Spinal cord (tissue), 9 donors: ENCODE measurements at regions not wholly inside any gene's neighbourhood (a gene's known extent, or its start where the extent isn't known, plus 50 kb on each side); places are given as distances from the start of the nearest gene placed in this dataset.

Experiments used
- DNase-seq, 6 donors: peaks; one replicate each; pipeline versions ENCODE4 v3.0.0 to v3.0.0-alpha.2; 2013 to 2015; ENCODE audit warnings: low spot score in 6 of 6, low read depth in 4 of 6
- H3K27ac ChIP-seq: one replicate; pipeline ENCODE4 v1.5.1; 2013; ENCODE audit warnings: low read depth, low read length, control low read depth
- H3K27me3 ChIP-seq: one replicate; pipeline ENCODE4 v1.6.1; 2013; ENCODE audit warnings: low read length; ENCODE audit not compliant: control insufficient read depth, insufficient read depth
- H3K36me3 ChIP-seq: one replicate; pipeline ENCODE4 v1.6.1; 2013; ENCODE audit warnings: low read length; ENCODE audit not compliant: control insufficient read depth, insufficient read depth
- H3K4me1 ChIP-seq: one replicate; pipeline ENCODE4 v1.6.1; 2013; ENCODE audit warnings: low read length; ENCODE audit not compliant: control insufficient read depth, insufficient read depth
- H3K4me3 ChIP-seq: one replicate; pipeline ENCODE4 v1.5.1; 2013; ENCODE audit warnings: low read depth, low read length, control low read depth
- H3K9me3 ChIP-seq: one replicate; pipeline ENCODE4 v1.6.1; 2013; ENCODE audit warnings: low read length; ENCODE audit not compliant: control insufficient read depth, insufficient read depth
- WGBS: methylation state at CpG from one replicate; pipeline ENCODE4 v1.1.5; 2013; ENCODE audit warnings: missing lambda C conversion rate; ENCODE audit not compliant: insufficient coverage; 5-methylcytosine and 5-hydroxymethylcytosine counted together
- donor health status: healthy.

- WGBS: no CpG with 5 or more reads among the region's 1 CpG
- no peaks in the 10 kb centered on the region for H3K4me1 ChIP-seq
- no peak overlapping the region for H3K27ac ChIP-seq
- H3K36me3 ChIP-seq: no peaks in the 10 kb centered on the region
- H3K27me3 ChIP-seq: no peaks in the 10 kb centered on the region
- no peak overlapping the region for H3K4me3 ChIP-seq
- H3K9me3 ChIP-seq: no peaks in the 10 kb centered on the region
- no peak for DNase-seq
Measured at GRCh38 chr1:194161591-194161990, 975.2 kb upstream of the B3GALT2 start.

DNA sequence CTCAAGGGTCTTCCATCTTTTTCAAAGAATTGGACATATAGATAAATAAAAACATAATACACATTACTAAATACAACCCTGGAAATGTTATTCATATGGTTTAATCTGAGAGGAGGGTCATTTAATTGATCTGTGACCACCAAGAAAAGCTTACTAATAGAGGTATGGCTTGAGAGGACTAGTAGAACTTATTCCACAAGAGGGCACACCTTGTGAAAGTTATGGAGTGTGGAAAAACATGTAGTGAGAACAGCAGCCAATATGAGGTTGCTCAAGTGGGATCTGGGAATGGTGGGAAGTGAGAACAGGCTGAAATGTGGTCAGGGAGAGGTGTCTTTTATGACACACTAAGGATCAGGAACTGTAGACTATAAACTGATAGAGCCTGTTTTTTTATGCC lies 973.5 kb upstream of the B3GALT2 start:
- DNase-seq: no peak
- no peak overlapping the region for H3K27ac ChIP-seq
- H3K27me3 ChIP-seq: no peaks in the 10 kb centered on the region
- H3K9me3 ChIP-seq: no peaks in the 10 kb centered on the region
- no peaks in the 10 kb centered on the region for H3K4me1 ChIP-seq
- no peaks in the 10 kb centered on the region for H3K36me3 ChIP-seq
- no peak overlapping the region for H3K4me3 ChIP-seq

DNA sequence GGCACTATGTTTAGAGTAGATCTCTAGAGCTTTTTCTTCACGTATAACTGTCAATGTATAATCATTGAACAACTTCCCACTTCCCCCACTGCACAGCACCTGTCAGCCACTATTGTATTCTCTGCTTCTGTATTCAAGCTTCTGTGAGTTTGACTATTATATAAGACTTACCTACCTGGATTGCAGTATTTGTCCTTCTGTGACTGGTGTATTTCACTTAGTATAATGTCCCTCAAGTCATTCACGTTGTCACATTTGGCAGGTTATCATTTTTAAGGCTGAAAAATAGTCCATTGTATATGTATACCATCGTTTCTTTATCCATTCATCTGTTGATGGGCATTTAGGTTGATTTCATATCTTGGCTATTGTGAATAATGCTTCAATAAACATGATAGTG lies 969.5 kb upstream of the B3GALT2 start:
- no peaks in the 10 kb centered on the region for H3K27me3 ChIP-seq
- no peak overlapping the region for H3K27ac ChIP-seq
- no peaks in the 10 kb centered on the region for H3K4me1 ChIP-seq
- H3K36me3 ChIP-seq: no peaks in the 10 kb centered on the region
- no peak for DNase-seq
- H3K4me3 ChIP-seq: no peak overlapping the region
- WGBS: no CpG with 5 or more reads among the region's 3 CpGs
- H3K9me3 ChIP-seq: peaks cover 1% of the 10 kb centered on the region

DNA sequence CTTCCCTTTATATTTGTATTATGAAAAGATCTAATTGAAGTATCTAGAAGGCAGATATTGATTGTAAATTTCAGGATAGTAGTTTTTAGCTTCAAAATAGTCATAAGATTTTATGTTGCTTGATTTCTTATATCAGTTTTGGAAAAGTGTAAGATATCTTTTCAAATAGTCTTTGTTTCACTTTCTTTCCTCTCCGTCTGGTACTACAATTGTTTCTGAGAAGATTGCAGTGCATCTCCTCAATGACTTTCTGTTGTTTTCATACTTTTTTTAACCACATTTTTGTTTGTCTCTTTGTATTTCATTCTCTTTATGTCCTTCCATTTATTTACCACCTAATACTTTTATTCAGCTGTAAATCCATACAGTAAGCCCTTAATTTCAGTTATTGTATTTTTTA lies 964.6 kb upstream of the B3GALT2 start:
- no peak overlapping the region for H3K4me3 ChIP-seq
- no peaks in the 10 kb centered on the region for H3K4me1 ChIP-seq
- peaks cover 1% of the 10 kb centered on the region for H3K9me3 ChIP-seq
- no peak overlapping the region for H3K27ac ChIP-seq
- WGBS: no CpG with 5 or more reads among the region's 1 CpG
- no peaks in the 10 kb centered on the region for H3K36me3 ChIP-seq
- no peak for DNase-seq
- no peaks in the 10 kb centered on the region for H3K27me3 ChIP-seq

DNA sequence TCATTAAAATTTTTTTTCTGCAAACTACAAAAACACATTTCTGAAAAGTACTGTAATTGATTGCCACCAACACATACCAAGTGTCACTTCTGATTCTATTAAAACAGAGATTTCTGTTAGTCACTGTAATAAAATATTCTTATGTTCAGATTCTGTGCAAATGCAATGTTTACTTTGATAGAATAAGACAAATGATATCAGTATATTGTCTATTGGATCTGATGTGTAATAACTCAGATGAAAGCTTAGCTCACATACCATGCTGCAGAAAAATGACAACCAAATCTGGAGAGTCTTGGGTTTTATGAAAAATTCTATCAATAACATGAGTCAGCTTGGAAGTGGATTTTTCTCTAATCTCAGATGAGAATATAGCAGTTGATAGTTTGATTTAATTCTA lies 963.8 kb upstream of the B3GALT2 start:
- Histone ChIP-seq H3K27me3 (no peaks in the 10 kb centered on the region), H3K27ac (no peak overlapping the region), H3K36me3 (no peaks in the 10 kb centered on the region), H3K4me3 (no peak overlapping the region), H3K9me3 (peaks cover 1% of the 10 kb centered on the region), H3K4me1 (no peaks in the 10 kb centered on the region)
- no peak for DNase-seq

- Histone ChIP-seq H3K4me1 (no peaks in the 10 kb centered on the region), H3K4me3 (no peak overlapping the region), H3K27me3 (no peaks in the 10 kb centered on the region), H3K27ac (no peak overlapping the region), H3K9me3 (no peaks in the 10 kb centered on the region), H3K36me3 (no peaks in the 10 kb centered on the region)
- no peak for DNase-seq
- no CpG with 5 or more reads among the region's 2 CpGs for WGBS
Measured at GRCh38 chr1:194133152-194133551, 946.7 kb upstream of the B3GALT2 start.

GRCh38 chr1:194118086-194118485 lies 931.7 kb upstream of the B3GALT2 start:
- Histone ChIP-seq H3K27me3 (no peaks in the 10 kb centered on the region), H3K4me3 (no peak overlapping the region), H3K4me1 (no peaks in the 10 kb centered on the region), H3K9me3 (no peaks in the 10 kb centered on the region), H3K27ac (no peak overlapping the region), H3K36me3 (no peaks in the 10 kb centered on the region)
- WGBS: 97% methylated on average over 19 of the region's 22 CpGs
- DNase-seq: no peak

GRCh38 chr1:194117582-194117981 lies 931.2 kb upstream of the B3GALT2 start:
- H3K4me3 ChIP-seq: no peak overlapping the region
- 84% methylated on average over 8 of the region's 8 CpGs for WGBS
- no peaks in the 10 kb centered on the region for H3K27me3 ChIP-seq
- H3K9me3 ChIP-seq: no peaks in the 10 kb centered on the region
- H3K4me1 ChIP-seq: no peaks in the 10 kb centered on the region
- no peak for DNase-seq
- H3K36me3 ChIP-seq: no peaks in the 10 kb centered on the region
- no peak overlapping the region for H3K27ac ChIP-seq

GRCh38 chr1:194114288-194114687 lies 927.9 kb upstream of the B3GALT2 start:
- H3K36me3 ChIP-seq: no peaks in the 10 kb centered on the region
- H3K9me3 ChIP-seq: no peaks in the 10 kb centered on the region
- no peak for DNase-seq
- H3K27me3 ChIP-seq: no peaks in the 10 kb centered on the region
- no peaks in the 10 kb centered on the region for H3K4me1 ChIP-seq
- H3K4me3 ChIP-seq: no peak overlapping the region
- WGBS: 0% methylated on average over 1 of the region's 3 CpGs
- H3K27ac ChIP-seq: no peak overlapping the region

GRCh38 chr1:194105381-194105780 lies 919.0 kb upstream of the B3GALT2 start:
- Histone ChIP-seq H3K4me1 (no peaks in the 10 kb centered on the region), H3K27ac (no peak overlapping the region), H3K9me3 (no peaks in the 10 kb centered on the region), H3K4me3 (no peak overlapping the region), H3K36me3 (no peaks in the 10 kb centered on the region), H3K27me3 (no peaks in the 10 kb centered on the region)
- DNase-seq: no peak
- WGBS: no CpG with 5 or more reads among the region's 2 CpGs
